GM19238 (cell line): ENCODE measurements at regions not wholly inside any gene's neighbourhood (a gene's known extent, or its start where the extent isn't known, plus 50 kb on each side); places are given as distances from the start of the nearest gene placed in this dataset.

Experiments used
- DNase-seq: peaks from one replicate; pipeline ENCODE4 v3.0.0; 2011; ENCODE audit warnings: low spot score; ENCODE audit not compliant: insufficient read length

- DNase-seq, result no peak
Observed at GRCh38 chr18:46406539-46406932, 250.5 kb downstream of the LOXHD1 start.

- no peak for DNase-seq
Observed at GRCh38 chr18:46407486-46408166, 249.4 kb downstream of the LOXHD1 start.

GRCh38 chr18:46408334-46408987, 248.6 kb downstream of the LOXHD1 start:
- no peak for DNase-seq

GRCh38 chr18:46411191-46411828, 245.7 kb downstream of the LOXHD1 start:
- no peak for DNase-seq

- no peak for DNase-seq
Observed at GRCh38 chr18:46411867-46412690, 244.9 kb downstream of the LOXHD1 start.

- no peak for DNase-seq
Observed at GRCh38 chr18:46412916-46413315, 244.1 kb downstream of the LOXHD1 start.

GRCh38 chr18:46413684-46414083, 243.3 kb downstream of the LOXHD1 start:
- DNase-seq, result no peak

GRCh38 chr18:46414863-46415262, 242.2 kb downstream of the LOXHD1 start:
- DNase-seq, result no peak

- no peak for DNase-seq
Observed at GRCh38 chr18:46415532-46416252, 241.3 kb downstream of the LOXHD1 start.

GRCh38 chr18:46416706-46417638, 240.0 kb downstream of the LOXHD1 start:
- no peak for DNase-seq

GRCh38 chr18:46418663-46419260, 238.3 kb downstream of the LOXHD1 start:
- no peak for DNase-seq

GRCh38 chr18:46419391-46420141, 237.5 kb downstream of the LOXHD1 start:
- DNase-seq, result no peak

GRCh38 chr18:46421973-46422551, 235.0 kb downstream of the LOXHD1 start:
- DNase-seq, result no peak

GRCh38 chr18:46422552-46423055, 234.4 kb downstream of the LOXHD1 start:
- no peak for DNase-seq

- DNase-seq, result no peak
Observed at GRCh38 chr18:46423226-46423805, 233.7 kb downstream of the LOXHD1 start.

- DNase-seq, result no peak
Observed at GRCh38 chr18:46424898-46425297, 232.1 kb downstream of the LOXHD1 start.

GRCh38 chr18:46425511-46425910, 231.5 kb downstream of the LOXHD1 start:
- no peak for DNase-seq
